Astrocyte of the cerebellum (primary cell): ENCODE measurements at regions not wholly inside any gene's neighbourhood (a gene's known extent, or its start where the extent isn't known, plus 50 kb on each side); places are given as distances from the start of the nearest gene placed in this dataset.

Source experiments
- DNase-seq: peaks from one replicate; pipeline ENCODE4 v3.0.0-alpha.2; 2011; ENCODE audit warnings: low read depth
- H3K4me3 ChIP-seq: 2 replicates; pipeline ENCODE4 v1.5.1; 2011; ENCODE audit warnings: mild to moderate bottlenecking, low read depth, low read length, moderate library complexity
- in situ Hi-C: cut with HindIII; loops from 2 replicates; pipeline ENCODE4 v1.10.0; 2017; ENCODE audit warnings: low sequenced_read_pairs
- TF ChIP-seq, protein P1 (sequence below): IDR thresholded peaks from 2 replicates; pipeline ENCODE4 v1.5.1; 2012; ENCODE audit warnings: low read length, low read depth, moderate library complexity, mild to moderate bottlenecking; ENCODE audit errors: missing control alignments

GRCh38 chrX:46311581-46312120 lies 233.6 kb downstream of the ZNF674 start:
- H3K4me3 ChIP-seq: no peak overlapping the region
- TF ChIP-seq, protein P1, sequence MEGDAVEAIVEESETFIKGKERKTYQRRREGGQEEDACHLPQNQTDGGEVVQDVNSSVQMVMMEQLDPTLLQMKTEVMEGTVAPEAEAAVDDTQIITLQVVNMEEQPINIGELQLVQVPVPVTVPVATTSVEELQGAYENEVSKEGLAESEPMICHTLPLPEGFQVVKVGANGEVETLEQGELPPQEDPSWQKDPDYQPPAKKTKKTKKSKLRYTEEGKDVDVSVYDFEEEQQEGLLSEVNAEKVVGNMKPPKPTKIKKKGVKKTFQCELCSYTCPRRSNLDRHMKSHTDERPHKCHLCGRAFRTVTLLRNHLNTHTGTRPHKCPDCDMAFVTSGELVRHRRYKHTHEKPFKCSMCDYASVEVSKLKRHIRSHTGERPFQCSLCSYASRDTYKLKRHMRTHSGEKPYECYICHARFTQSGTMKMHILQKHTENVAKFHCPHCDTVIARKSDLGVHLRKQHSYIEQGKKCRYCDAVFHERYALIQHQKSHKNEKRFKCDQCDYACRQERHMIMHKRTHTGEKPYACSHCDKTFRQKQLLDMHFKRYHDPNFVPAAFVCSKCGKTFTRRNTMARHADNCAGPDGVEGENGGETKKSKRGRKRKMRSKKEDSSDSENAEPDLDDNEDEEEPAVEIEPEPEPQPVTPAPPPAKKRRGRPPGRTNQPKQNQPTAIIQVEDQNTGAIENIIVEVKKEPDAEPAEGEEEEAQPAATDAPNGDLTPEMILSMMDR: no peak
- in situ Hi-C loops: no loop called here
- no peak for DNase-seq

GRCh38 chrX:46310815-46311497 lies 234.3 kb downstream of the ZNF674 start:
- TF ChIP-seq, protein P1: no peak
- in situ Hi-C loops: no loop called here
- no peak overlapping the region for H3K4me3 ChIP-seq
- DNase-seq: no peak

DNA sequence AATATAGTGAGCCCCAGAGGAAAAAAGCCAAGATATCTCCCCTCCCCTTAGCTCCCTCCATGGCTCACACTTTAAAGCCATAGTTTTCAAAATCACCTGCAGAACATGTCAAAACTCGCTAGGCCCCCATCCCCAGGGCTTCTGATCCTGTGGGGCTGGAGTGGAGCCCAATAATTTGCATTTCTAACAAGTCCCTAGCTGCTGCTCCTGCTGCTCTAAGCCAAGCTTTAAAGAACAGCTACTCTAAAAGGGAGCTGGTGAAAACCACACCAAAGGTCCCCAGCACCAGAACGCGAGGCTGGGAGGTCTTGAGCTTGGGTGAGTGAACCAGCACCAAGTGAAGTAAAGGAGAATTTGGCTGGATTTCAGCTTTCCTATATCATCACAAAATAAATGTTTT lies 237.1 kb downstream of the ZNF674 start:
- in situ Hi-C loops: no loop called here

GRCh38 chrX:46306103-46306502 lies 239.1 kb downstream of the ZNF674 start:
- TF ChIP-seq, protein P1: no peak
- H3K4me3 ChIP-seq: no peak overlapping the region
- in situ Hi-C loops: no loop called here
- DNase-seq: no peak

More for the DNA sequence above, 237.1 kb downstream of the ZNF674 start:
- DNase-seq: no peak
- TF ChIP-seq, protein P1: no peak
- no peak overlapping the region for H3K4me3 ChIP-seq

DNA sequence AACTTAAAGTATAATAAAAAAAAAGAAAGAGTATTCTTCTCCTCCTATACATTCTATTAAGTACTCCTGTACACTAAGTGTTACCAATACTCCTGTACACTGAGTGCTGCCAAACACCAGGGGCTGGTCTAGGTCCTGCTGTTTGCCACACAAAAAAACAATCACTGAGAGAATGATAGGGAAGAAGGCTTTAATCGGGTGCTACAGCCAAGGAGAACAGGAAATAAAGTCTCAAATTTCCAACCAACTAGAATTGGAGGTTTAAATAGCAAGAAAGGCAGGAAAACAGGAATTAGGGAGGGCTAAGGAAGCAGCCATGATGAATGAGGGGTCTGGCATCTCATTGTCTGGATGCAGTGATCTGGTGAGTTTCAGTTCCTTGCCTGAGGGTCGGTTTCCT lies 239.8 kb downstream of the ZNF674 start:
- TF ChIP-seq, protein P1: no peak
- in situ Hi-C loops: no loop called here
- no peak overlapping the region for H3K4me3 ChIP-seq
- no peak for DNase-seq

DNA sequence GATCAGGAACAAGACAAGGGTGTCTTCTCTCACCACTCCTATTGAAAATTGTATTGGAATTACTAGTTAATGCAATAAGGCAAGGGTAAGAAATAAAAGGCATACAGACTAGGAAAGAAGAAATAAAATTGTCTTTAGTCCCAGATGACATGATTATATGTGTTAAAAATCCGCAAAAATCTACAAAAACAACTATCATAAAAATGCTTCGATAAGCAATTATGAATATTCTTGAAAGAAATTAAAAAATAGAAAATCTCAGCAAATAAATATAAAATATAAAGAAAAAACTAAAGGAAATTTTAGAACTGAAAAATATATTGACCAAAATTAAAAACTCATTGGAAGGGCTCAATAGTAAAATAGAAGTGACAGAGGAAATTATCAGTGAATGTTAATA lies 243.3 kb downstream of the ZNF674 start:
- in situ Hi-C loops: no loop called here
- no peak overlapping the region for H3K4me3 ChIP-seq
- DNase-seq: no peak
- TF ChIP-seq, protein P1: no peak
